SK-N-SH (cell line): ENCODE measurements at regions not wholly inside any gene's neighbourhood (a gene's known extent, or its start where the extent isn't known, plus 50 kb on each side); places are given as distances from the start of the nearest gene placed in this dataset.

Experiments used
- CTCF ChIA-PET: fragments of 300-600, 350-600 bp; formaldehyde crosslinking; extraction: SDS; loops from one replicate; lab custom pipeline; 2021; lab: Yijun Ruan, JAX
- POLR2A ChIA-PET: fragments of 350-600 bp; sonication (Branson Sonifier 250); formaldehyde crosslinking; extraction: SDS; loops from one replicate; lab custom pipeline; 2020; ENCODE audit warnings: antibody characterized with exemption, inconsistent platforms; lab: Yijun Ruan, JAX
- DNase-seq: peaks from one replicate; pipeline ENCODE4 v3.0.0; 2012
- H2AFZ ChIP-seq: fragments of 200-600 bp; sonication (generic); 2 replicates; pipeline ENCODE4 v1.8.1; 2016; ENCODE audit warnings: antibody characterized with exemption, mild to moderate bottlenecking, low read depth
- H3F3A ChIP-seq: fragments of 200-600 bp; sonication (generic); replicated peaks from 2 replicates; pipeline ENCODE3; 2016; ENCODE audit warnings: antibody characterized with exemption, mild to moderate bottlenecking; ENCODE audit not compliant: insufficient read depth
- H3K27ac ChIP-seq, 2 experiments: fragments of 200-500 bp in 1 of 2; fragments of 200-600 bp in 1 of 2; sonication (Bioruptor generic) in 1 of 2; sonication (generic), shearing (Covaris generic) in 1 of 2; 2 replicates each; pipeline versions ENCODE4 v1.5.1 to v1.6.1; 2014 to 2016; ENCODE audit warnings: low read depth in 2 of 2, inconsistent platforms in 1 of 2, low read length in 1 of 2, mild to moderate bottlenecking in 1 of 2, mixed read lengths in 1 of 2
- H3K27me3 ChIP-seq: fragments of 200-600 bp; sonication (generic), shearing (Covaris generic); 2 replicates; pipeline ENCODE4 v1.6.1; 2016; ENCODE audit warnings: mixed run types; ENCODE audit not compliant: insufficient read depth
- H3K36me3 ChIP-seq, 2 experiments: fragments of 200-500 bp in 1 of 2; fragments of 200-600 bp in 1 of 2; sonication (Bioruptor generic) in 1 of 2; sonication (generic) in 1 of 2; replicated peaks in 1 of 2; 2 replicates each; pipeline versions ENCODE3 to v1.5.1; 2014 to 2016; ENCODE audit warnings: low read length in 1 of 2, mild to moderate bottlenecking in 1 of 2; ENCODE audit not compliant: insufficient read depth in 2 of 2, control insufficient read depth in 1 of 2
- H3K4me1 ChIP-seq, 2 experiments: fragments of 200-500 bp in 1 of 2; fragments of 200-600 bp in 1 of 2; sonication (Bioruptor generic) in 1 of 2; sonication (generic), shearing (Covaris generic) in 1 of 2; 2 replicates each; pipeline versions ENCODE4 v1.5.1 to v1.6.1; 2014 to 2016; ENCODE audit warnings: low read depth in 1 of 2, low read length in 1 of 2, mixed run types in 1 of 2; ENCODE audit not compliant: insufficient read depth in 2 of 2, control insufficient read depth in 1 of 2
- H3K4me2 ChIP-seq: fragments of 200-600 bp; sonication (generic), shearing (Covaris generic); 2 replicates; pipeline ENCODE4 v1.6.1; 2017; ENCODE audit warnings: mixed run types
- H3K4me3 ChIP-seq, 2 experiments: fragments of 200-500 bp in 1 of 2; fragments of 200-600 bp in 1 of 2; sonication (Bioruptor generic) in 1 of 2; sonication (generic), shearing (Covaris generic) in 1 of 2; 2 replicates each; pipeline versions ENCODE4 v1.5.1 to v1.8.1; 2014 to 2016; ENCODE audit warnings: low read depth in 2 of 2, inconsistent platforms in 1 of 2, low read length in 1 of 2, mild to moderate bottlenecking in 1 of 2, mixed read lengths in 1 of 2, moderate library complexity in 1 of 2
- H3K79me2 ChIP-seq: fragments of 200-600 bp; sonication (generic); 2 replicates; pipeline ENCODE4 v1.8.1; 2017; ENCODE audit warnings: mild to moderate bottlenecking; ENCODE audit not compliant: insufficient read depth
- H3K9ac ChIP-seq: fragments of 200-600 bp; sonication (generic); 2 replicates; pipeline ENCODE4 v1.6.1; 2017; ENCODE audit warnings: mixed run types
- H3K9me2 ChIP-seq: fragments of 200-600 bp; sonication (generic); 2 replicates; pipeline ENCODE4 v1.6.1; 2017; ENCODE audit warnings: mixed run types
- H3K9me3 ChIP-seq: fragments of 200-600 bp; sonication (generic); 2 replicates; pipeline ENCODE4 v1.6.1; 2017; ENCODE audit warnings: mixed run types, mild to moderate bottlenecking, moderate library complexity
- H4K20me1 ChIP-seq: fragments of 200-600 bp; sonication (generic); 2 replicates; pipeline ENCODE4 v1.6.1; 2017; ENCODE audit warnings: mild to moderate bottlenecking, mixed run types; ENCODE audit not compliant: insufficient read depth
- CHD2 ChIP-seq: fragments of 150-350 bp; IDR thresholded peaks from 2 replicates; pipeline ENCODE4 v1.6.1; 2018; ENCODE audit warnings: low read length; ENCODE audit not compliant: partially characterized antibody
- CTCF ChIP-seq: fragments of 200-600 bp; sonication (generic); IDR thresholded peaks from 2 replicates; pipeline ENCODE4 v1.6.1; 2017; ENCODE audit warnings: antibody characterized with exemption, mild to moderate bottlenecking, moderate library complexity
- ELF1 ChIP-seq: IDR thresholded peaks from 2 replicates; pipeline ENCODE4 v1.4.0; 2012
- EZH2phosphoT487 ChIP-seq: fragments of 200-600 bp; sonication (generic); IDR thresholded peaks from 2 replicates; pipeline ENCODE4 v1.6.1; 2017; ENCODE audit warnings: low read depth, mixed run types, mild to moderate bottlenecking, antibody characterized with exemption, moderate library complexity, borderline replicate concordance
- FOSL2 ChIP-seq: IDR thresholded peaks from 2 replicates; pipeline ENCODE4 v1.4.0; 2012; ENCODE audit warnings: low read depth, mild to moderate bottlenecking, moderate library complexity, borderline replicate concordance
- FOXJ3 ChIP-seq: sonication (generic); formaldehyde crosslinking; IDR thresholded peaks from 2 replicates; pipeline ENCODE4 v1.5.1; 2020; ENCODE audit warnings: mild to moderate bottlenecking, missing genetic modification reagents
- GABPA ChIP-seq: IDR thresholded peaks from 2 replicates; pipeline ENCODE4 v1.4.0; 2012; ENCODE audit warnings: low read depth, mild to moderate bottlenecking
- MAX ChIP-seq: IDR thresholded peaks from 2 replicates; pipeline ENCODE4 v1.4.0; 2012; ENCODE audit warnings: low read depth
- MEF2A ChIP-seq: IDR thresholded peaks from 2 replicates; pipeline ENCODE4 v1.4.0; 2012; ENCODE audit warnings: low read depth, borderline replicate concordance
- MXI1 ChIP-seq: IDR thresholded peaks from 2 replicates; pipeline ENCODE4 v1.6.1; 2012; ENCODE audit warnings: mild to moderate bottlenecking, low read depth, low read length, improper control_type of control experiment
- RAD21 ChIP-seq: IDR thresholded peaks from 2 replicates; pipeline ENCODE4 v1.6.1; 2012; ENCODE audit warnings: mild to moderate bottlenecking, low read length
- RCOR1 ChIP-seq: fragments of 150-350 bp; IDR thresholded peaks from 2 replicates; pipeline ENCODE4 v1.6.1; 2017; ENCODE audit warnings: antibody characterized with exemption, low read length
- REST ChIP-seq: IDR thresholded peaks from 2 replicates; pipeline ENCODE4 v1.6.1; 2012; ENCODE audit warnings: mild to moderate bottlenecking, low read depth, low read length, moderate library complexity
- RXRA ChIP-seq: IDR thresholded peaks from 2 replicates; pipeline ENCODE4 v1.4.0; 2012; ENCODE audit warnings: low read depth, mild to moderate bottlenecking, borderline replicate concordance
- TCF12 ChIP-seq: IDR thresholded peaks from 2 replicates; pipeline ENCODE4 v1.4.0; 2012
- USF2 ChIP-seq: fragments of 150-350 bp; IDR thresholded peaks from 2 replicates; pipeline ENCODE4 v1.6.1; 2017; ENCODE audit warnings: antibody characterized with exemption, low read length, low read depth, borderline replicate concordance
- YY1 ChIP-seq: IDR thresholded peaks from 2 replicates; pipeline ENCODE4 v1.4.0; 2012; ENCODE audit warnings: low read depth, mild to moderate bottlenecking
- WGBS: methylation state at CpG from one replicate; pipeline ENCODE4 v1.1.6; 2017; ENCODE audit warnings: low lambda C conversion rate; 5-methylcytosine and 5-hydroxymethylcytosine counted together

- H3K27me3 ChIP-seq: no peaks in the 10 kb centered on the region; the same call in 1 of the 2 replicates
- 67% methylated on average over 3 of the region's 3 CpGs for WGBS
- no peaks in the 10 kb centered on the region for H3K9me2 ChIP-seq
- no peak overlapping the region for H2AFZ ChIP-seq
- no peak overlapping the region for H3K9ac ChIP-seq
- no peaks in the 10 kb centered on the region for H3K4me1 ChIP-seq
- no peaks in the 10 kb centered on the region for H3K36me3 ChIP-seq
- no peak overlapping the region for H3K4me3 ChIP-seq
- TF ChIP-seq RXRA (no peak), REST (no peak), MAX (no peak), USF2 (no peak), ELF1 (no peak), RCOR1 (no peak), RAD21 (no peak), CHD2 (no peak), FOSL2 (no peak), YY1 (no peak), CTCF (no peak), FOXJ3 (no peak), MEF2A (no peak), TCF12 (no peak), MXI1 (no peak), GABPA (no peak), EZH2phosphoT487 (no peak)
- no peak overlapping the region for H3K4me2 ChIP-seq
- DNase-seq: no peak
- peaks cover 2% of the 10 kb centered on the region for H3F3A ChIP-seq
- no peaks in the 10 kb centered on the region for H3K9me3 ChIP-seq
- CTCF ChIA-PET: no interaction called here
- POLR2A ChIA-PET: no interaction called here
- H4K20me1 ChIP-seq: no peaks in the 10 kb centered on the region
- no peak overlapping the region for H3K27ac ChIP-seq
- H3K79me2 ChIP-seq: no peaks in the 10 kb centered on the region
Observed at GRCh38 chr5:84605241-84605640, 220.6 kb upstream of the EDIL3 start.
